Thyroid gland (tissue), 4 donors: ENCODE measurements at regions not wholly inside any gene's neighbourhood (a gene's known extent, or its start where the extent isn't known, plus 50 kb on each side); places are given as distances from the start of the nearest gene placed in this dataset.

Experiments used
- DNase-seq, 2 donors: peaks; one replicate each; pipeline ENCODE4 v3.0.0-alpha.2; 2019
- H3K27ac ChIP-seq, 3 donors: fragments of 200-600 bp; sonication (generic); 1 replicate in 2 of 3; 2 replicates in 1 of 3; pipeline ENCODE4 v1.5.1; 2016 to 2019; ENCODE audit warnings: mild to moderate bottlenecking in 1 of 3, moderate library complexity in 1 of 3
- H3K27me3 ChIP-seq: fragments of 200-600 bp; sonication (generic); one replicate; pipeline ENCODE4 v1.5.1; 2019
- H3K36me3 ChIP-seq, 2 donors: fragments of 200-600 bp; sonication (generic); one replicate each; pipeline ENCODE4 v1.5.1; 2016 to 2019
- H3K4me1 ChIP-seq, 2 donors: fragments of 200-600 bp; sonication (generic); one replicate each; pipeline ENCODE4 v1.5.1; 2017 to 2019
- H3K4me3 ChIP-seq, 3 donors: fragments of 200-600 bp; sonication (generic); replicated peaks in 1 of 3; 1 replicate in 2 of 3; 2 replicates in 1 of 3; pipeline ENCODE4 v1.5.1; 2016; ENCODE audit warnings: mild to moderate bottlenecking in 1 of 3
- H3K9me3 ChIP-seq: fragments of 200-600 bp; sonication (generic); one replicate; pipeline ENCODE4 v1.5.1; 2017
- CTCF ChIP-seq, 6 experiments: fragments of 200-600 bp in 3 of 6; fragments of 450-650 bp in 3 of 6; sonication (generic) in 3 of 6; IDR thresholded peaks; one replicate each; pipeline ENCODE4 v1.5.1; 2016 to 2019; ENCODE audit warnings: antibody characterized with exemption in 6 of 6, mild to moderate bottlenecking in 2 of 6, inconsistent platforms in 1 of 6, moderate library complexity in 1 of 6
- POLR2A ChIP-seq, 2 donors: fragments of 450-650 bp; IDR thresholded peaks; one replicate each; pipeline ENCODE4 v1.6.1; 2017; ENCODE audit warnings: antibody characterized with exemption in 2 of 2, mild to moderate bottlenecking in 2 of 2, moderate library complexity in 1 of 2
- WGBS, 2 donors: methylation state at CpG; one replicate each; pipeline ENCODE4 v1.1.5; 2017; 5-methylcytosine and 5-hydroxymethylcytosine counted together
- intact Hi-C: fragments of 100-400 bp; cut with DNase I; formaldehyde crosslinking; loops from one replicate; pipeline ENCODE4 v1.15.1; 2023

- Histone ChIP-seq H3K27me3 (no peaks in the 10 kb centered on the region), H3K4me3 (no peak overlapping the region), H3K4me1 (no peaks in the 10 kb centered on the region), H3K36me3 (no peaks in the 10 kb centered on the region), H3K9me3 (no peaks in the 10 kb centered on the region), H3K27ac (no peak overlapping the region)
- TF ChIP-seq CTCF (IDR thresholded peaks at IDR 0.05) (no peak), POLR2A (IDR thresholded peaks at IDR 0.05) (no peak)
- no peak for DNase-seq
- intact Hi-C loops, result no loop called here
- 69 to 81% methylated on average over 8 of the region's 8 CpGs for WGBS, 2 donors
Measured at GRCh38 chr12:111138016-111138415, 217.6 kb upstream of the MYL2 start.

GRCh38 chr12:111135293-111135832 lies 215.0 kb upstream of the MYL2 start:
- whole genome bisulfite sequencing, 2 donors, result 96 to 100% methylated on average over 5 of the region's 5 CpGs
- Histone ChIP-seq H3K4me1 (no peaks in the 10 kb centered on the region), H3K27me3 (no peaks in the 10 kb centered on the region), H3K36me3 (no peaks in the 10 kb centered on the region), H3K9me3 (no peaks in the 10 kb centered on the region), H3K27ac (no peak overlapping the region), H3K4me3 (no peak overlapping the region)
- no peak for DNase-seq
- TF ChIP-seq POLR2A (IDR thresholded peaks at IDR 0.05), result no peak
- no peak for TF ChIP-seq CTCF (IDR thresholded peaks at IDR 0.05)
- intact Hi-C loops, result no loop called here

GRCh38 chr12:111130336-111130735 lies 210.0 kb upstream of the MYL2 start:
- Histone ChIP-seq H3K4me3 (no peak overlapping the region), H3K4me1 (no peaks in the 10 kb centered on the region), H3K9me3 (no peaks in the 10 kb centered on the region), H3K36me3 (no peaks in the 10 kb centered on the region), H3K27me3 (no peaks in the 10 kb centered on the region), H3K27ac (no peak overlapping the region)
- TF ChIP-seq POLR2A (IDR thresholded peaks at IDR 0.05) (no peak), CTCF (IDR thresholded peaks at IDR 0.05) (no peak)
- no peak for DNase-seq
- intact Hi-C loops, result no loop called here

GRCh38 chr12:111129149-111129767 lies 208.9 kb upstream of the MYL2 start:
- Histone ChIP-seq H3K27me3 (no peaks in the 10 kb centered on the region), H3K4me3 (no peak overlapping the region), H3K4me1 (no peaks in the 10 kb centered on the region), H3K36me3 (no peaks in the 10 kb centered on the region), H3K9me3 (no peaks in the 10 kb centered on the region), H3K27ac (no peak overlapping the region)
- intact Hi-C loops, result no loop called here
- 90 to 94% methylated on average over 3 of the region's 3 CpGs for WGBS, 2 donors
- TF ChIP-seq CTCF (IDR thresholded peaks at IDR 0.05) (no peak), POLR2A (IDR thresholded peaks at IDR 0.05) (no peak)
- DNase-seq, result no peak

- Histone ChIP-seq H3K36me3 (no peaks in the 10 kb centered on the region), H3K27me3 (no peaks in the 10 kb centered on the region), H3K27ac (no peak overlapping the region), H3K4me3 (no peak overlapping the region), H3K4me1 (no peaks in the 10 kb centered on the region), H3K9me3 (no peaks in the 10 kb centered on the region)
- DNase-seq, result no peak
- TF ChIP-seq CTCF (IDR thresholded peaks at IDR 0.05) (no peak), POLR2A (IDR thresholded peaks at IDR 0.05) (no peak)
- 59 to 68% methylated on average over 2 of the region's 2 CpGs for WGBS, 2 donors
- intact Hi-C loops, result no loop called here
Measured at GRCh38 chr12:111126331-111126730, 206.0 kb upstream of the MYL2 start.
